Fibroblast of lung (primary cell): ENCODE measurements at regions not wholly inside any gene's neighbourhood (a gene's known extent, or its start where the extent isn't known, plus 50 kb on each side); places are given as distances from the start of the nearest gene placed in this dataset.
"Not testable (repeated sequence)": the region's sequence is repeated elsewhere in the genome, so short reads cannot be mapped to it uniquely, and the experiment has no call there.

Experiments used
- DNase-seq, 2 donors: peaks; one replicate each; pipeline versions ENCODE4 v3.0.0 to v3.0.0-alpha.2; 2010; ENCODE audit warnings: low read depth in 2 of 2
- H2AFZ ChIP-seq: 2 replicates; pipeline ENCODE4 v1.5.1; 2012; ENCODE audit warnings: low read length, control low read depth, inconsistent platforms
- H3K27ac ChIP-seq: 2 replicates; pipeline ENCODE4 v1.5.1; 2011; ENCODE audit warnings: low read length, control low read depth; ENCODE audit not compliant: insufficient read depth
- H3K27me3 ChIP-seq: 2 replicates; pipeline ENCODE4 v1.5.1; 2011; ENCODE audit warnings: mild to moderate bottlenecking, low read length; ENCODE audit not compliant: control insufficient read depth, insufficient read depth
- H3K36me3 ChIP-seq: 2 replicates; pipeline ENCODE4 v1.5.1; 2011; ENCODE audit warnings: low read length; ENCODE audit not compliant: control insufficient read depth, insufficient read depth
- H3K4me1 ChIP-seq: 2 replicates; pipeline ENCODE4 v1.5.1; 2011; ENCODE audit warnings: low read length; ENCODE audit not compliant: control insufficient read depth, insufficient read depth; ENCODE audit errors: extremely low read depth
- H3K4me2 ChIP-seq: 2 replicates; pipeline ENCODE4 v1.5.1; 2011; ENCODE audit warnings: low read length, control low read depth; ENCODE audit not compliant: insufficient read depth; ENCODE audit errors: extremely low read depth
- H3K4me3 ChIP-seq, 4 experiments: fragments of 200-600 bp in 1 of 4; sonication (generic) in 1 of 4; replicated peaks in 1 of 4; 2 replicates each; pipeline ENCODE4 v1.5.1; 2011 to 2016; ENCODE audit warnings: low read length in 4 of 4, low read depth in 3 of 4, mild to moderate bottlenecking in 3 of 4, control low read depth in 2 of 4, inconsistent platforms in 1 of 4, mixed read lengths in 1 of 4; ENCODE audit not compliant: insufficient read depth in 1 of 4; ENCODE audit errors: control extremely low read depth in 1 of 4
- H3K79me2 ChIP-seq: 2 replicates; pipeline ENCODE4 v1.5.1; 2012; ENCODE audit warnings: mild to moderate bottlenecking, low read length, inconsistent platforms; ENCODE audit not compliant: control insufficient read depth, insufficient read depth
- H3K9ac ChIP-seq: 2 replicates; pipeline ENCODE4 v1.5.1; 2011; ENCODE audit warnings: mild to moderate bottlenecking, low read length, control low read depth; ENCODE audit not compliant: insufficient read depth
- H3K9me3 ChIP-seq: 2 replicates; pipeline ENCODE4 v1.5.1; 2012; ENCODE audit warnings: low read depth, low read length; ENCODE audit not compliant: control insufficient read depth, insufficient read depth
- H4K20me1 ChIP-seq: 2 replicates; pipeline ENCODE4 v1.5.1; 2011; ENCODE audit warnings: low read length; ENCODE audit not compliant: control insufficient read depth, insufficient read depth; ENCODE audit errors: extremely low read depth
- CTCF ChIP-seq, 2 donors: IDR thresholded peaks in 1 of 2; conservative IDR thresholded peaks in 1 of 2; 1 replicate in 1 of 2; 2 replicates in 1 of 2; pipeline ENCODE4 v1.5.1; 2011 to 2012; ENCODE audit warnings: low read length in 2 of 2, control low read depth in 1 of 2, inconsistent platforms in 1 of 2, low read depth in 1 of 2, mild to moderate bottlenecking in 1 of 2
- EZH2 ChIP-seq: IDR thresholded peaks from 2 replicates; pipeline ENCODE4 v1.5.1; 2012; ENCODE audit warnings: low read length, control low read depth, mild to moderate bottlenecking; ENCODE audit errors: missing control alignments

- TF ChIP-seq EZH2 (no peak), CTCF (conservative IDR thresholded peaks at IDR 0.05 in 1 of 2, IDR thresholded peaks at IDR 0.05 in 1 of 2; ENCODE audit: low read depth in 1 of 2, low read length in 2 of 2) (no peak)
- no peak overlapping the region for H3K4me3 ChIP-seq
- no peak overlapping the region for H3K27ac ChIP-seq
- no peak overlapping the region for H3K4me2 ChIP-seq
- no peaks in the 10 kb centered on the region for H3K36me3 ChIP-seq
- no peaks in the 10 kb centered on the region for H3K9me3 ChIP-seq
- no peaks in the 10 kb centered on the region for H3K27me3 ChIP-seq
- H3K79me2 ChIP-seq, result no peaks in the 10 kb centered on the region
- no peak overlapping the region for H2AFZ ChIP-seq
- no peaks in the 10 kb centered on the region for H3K4me1 ChIP-seq
- no peak for DNase-seq
- no peaks in the 10 kb centered on the region for H4K20me1 ChIP-seq
- H3K9ac ChIP-seq, result no peak overlapping the region
Measured at GRCh38 chr1:147413110-147413605, 128.1 kb upstream of the BCL9 start.

- H3K79me2 ChIP-seq, result no peaks in the 10 kb centered on the region
- no peaks in the 10 kb centered on the region for H3K4me1 ChIP-seq
- no peak for DNase-seq
- H3K36me3 ChIP-seq, result no peaks in the 10 kb centered on the region
- no peaks in the 10 kb centered on the region for H4K20me1 ChIP-seq
- H3K4me3 ChIP-seq, result no peak overlapping the region
- H3K4me2 ChIP-seq, result no peak overlapping the region
- no peaks in the 10 kb centered on the region for H3K9me3 ChIP-seq
- TF ChIP-seq CTCF (conservative IDR thresholded peaks at IDR 0.05 in 1 of 2, IDR thresholded peaks at IDR 0.05 in 1 of 2; ENCODE audit: low read depth in 1 of 2, low read length in 2 of 2) (no peak), EZH2 (no peak)
- no peak overlapping the region for H3K9ac ChIP-seq
- H3K27ac ChIP-seq, result no peak overlapping the region
- no peaks in the 10 kb centered on the region for H3K27me3 ChIP-seq
- H2AFZ ChIP-seq, result no peak overlapping the region
Measured at GRCh38 chr1:147414505-147415163, 126.7 kb upstream of the BCL9 start.

GRCh38 chr1:147417024-147417423, 124.3 kb upstream of the BCL9 start:
- no peak overlapping the region for H3K4me2 ChIP-seq
- no peak overlapping the region for H3K27ac ChIP-seq
- no peaks in the 10 kb centered on the region for H3K36me3 ChIP-seq
- no peak for DNase-seq
- no peaks in the 10 kb centered on the region for H3K4me1 ChIP-seq
- H3K9me3 ChIP-seq, result no peaks in the 10 kb centered on the region
- no peak overlapping the region for H3K4me3 ChIP-seq
- H3K27me3 ChIP-seq, result no peaks in the 10 kb centered on the region
- no peaks in the 10 kb centered on the region for H3K79me2 ChIP-seq
- no peak overlapping the region for H3K9ac ChIP-seq
- H2AFZ ChIP-seq, result no peak overlapping the region
- TF ChIP-seq CTCF (conservative IDR thresholded peaks at IDR 0.05 in 1 of 2, IDR thresholded peaks at IDR 0.05 in 1 of 2; ENCODE audit: low read depth in 1 of 2, low read length in 2 of 2) (no peak), EZH2 (no peak)
- no peaks in the 10 kb centered on the region for H4K20me1 ChIP-seq

- H3K9me3 ChIP-seq, H3K79me2 ChIP-seq, H3K36me3 ChIP-seq, H2AFZ ChIP-seq, H3K27ac ChIP-seq, DNase-seq, H3K4me1 ChIP-seq, H3K9ac ChIP-seq, H4K20me1 ChIP-seq, H3K27me3 ChIP-seq, H3K4me2 ChIP-seq, H3K4me3 ChIP-seq: not testable (repeated sequence)
Measured at GRCh38 chr1:147423100-147423827, 118.0 kb upstream of the BCL9 start.
